ENCODE measurements at regions not wholly inside any gene's neighbourhood (a gene's known extent, or its start where the extent isn't known, plus 50 kb on each side); places are given as distances from the start of the nearest gene placed in this dataset.

- CTCF ChIA-PET = no interaction called here
- POLR2A ChIA-PET = no interaction called here
Observed at GRCh38 chr2:220293966-220294365, 666.5 kb downstream of the SLC4A3 start.

- POLR2A ChIA-PET = no interaction called here
Observed at GRCh38 chr2:220296174-220296573, 668.7 kb downstream of the SLC4A3 start.

GRCh38 chr2:220297093-220297492, 669.7 kb downstream of the SLC4A3 start:
- ChIA-PET POLR2A (no interaction called here), CTCF (no interaction called here)

More at GRCh38 chr2:220296174-220296573, 668.7 kb downstream of the SLC4A3 start:
- CTCF ChIA-PET = no interaction called here

GRCh38 chr2:220300806-220301205, 673.4 kb downstream of the SLC4A3 start:
- CTCF ChIA-PET = no interaction called here
- POLR2A ChIA-PET = no interaction called here

- POLR2A ChIA-PET = no interaction called here
- CTCF ChIA-PET = no interaction called here
Observed at GRCh38 chr2:220302756-220303155, 675.3 kb downstream of the SLC4A3 start.

GRCh38 chr2:220309215-220309614, 681.8 kb downstream of the SLC4A3 start:
- ChIA-PET POLR2A (no interaction called here), CTCF (no interaction called here)

- ChIA-PET CTCF (no interaction called here), POLR2A (no interaction called here)
Observed at GRCh38 chr2:220310451-220310861, 683.0 kb downstream of the SLC4A3 start.

GRCh38 chr2:220315098-220315823, 687.8 kb downstream of the SLC4A3 start:
- ChIA-PET POLR2A (no interaction called here), CTCF (no interaction called here)

- ChIA-PET POLR2A (no interaction called here), CTCF (no interaction called here)
Observed at GRCh38 chr2:220318037-220318436, 690.6 kb downstream of the SLC4A3 start.

- POLR2A ChIA-PET = no interaction called here
- CTCF ChIA-PET = no interaction called here
Observed at GRCh38 chr2:220318508-220318907, 691.1 kb downstream of the SLC4A3 start.

- ChIA-PET CTCF (no interaction called here), POLR2A (no interaction called here)
Observed at GRCh38 chr2:220320326-220320725, 692.9 kb downstream of the SLC4A3 start.

- POLR2A ChIA-PET = no interaction called here
- CTCF ChIA-PET = no interaction called here
Observed at GRCh38 chr2:220332886-220333285, 705.5 kb downstream of the SLC4A3 start.

GRCh38 chr2:220334210-220334609, 706.8 kb downstream of the SLC4A3 start:
- POLR2A ChIA-PET = no interaction called here

GRCh38 chr2:220334871-220335590, 707.6 kb downstream of the SLC4A3 start:
- POLR2A ChIA-PET = no interaction called here
- CTCF ChIA-PET = no interaction called here

More at GRCh38 chr2:220334210-220334609, 706.8 kb downstream of the SLC4A3 start:
- CTCF ChIA-PET = no interaction called here

GRCh38 chr2:220335591-220335915, 708.1 kb downstream of the SLC4A3 start:
- ChIA-PET CTCF (no interaction called here), POLR2A (no interaction called here)

GRCh38 chr2:220336771-220337170, 709.3 kb downstream of the SLC4A3 start:
- CTCF ChIA-PET = no interaction called here
- POLR2A ChIA-PET = no interaction called here

- ChIA-PET POLR2A (no interaction called here), CTCF (no interaction called here)
Observed at GRCh38 chr2:220337611-220338440, 710.4 kb downstream of the SLC4A3 start.

GRCh38 chr2:220341014-220341413, 713.6 kb downstream of the SLC4A3 start:
- POLR2A ChIA-PET = no interaction called here
- CTCF ChIA-PET = no interaction called here

- ChIA-PET POLR2A (no interaction called here), CTCF (no interaction called here)
Observed at GRCh38 chr2:220346919-220347318, 719.5 kb downstream of the SLC4A3 start.

- POLR2A ChIA-PET = no interaction called here
- CTCF ChIA-PET = no interaction called here
Observed at GRCh38 chr2:220347626-220348025, 720.2 kb downstream of the SLC4A3 start.

GRCh38 chr2:220348206-220348605, 720.8 kb downstream of the SLC4A3 start:
- CTCF ChIA-PET = no interaction called here
- POLR2A ChIA-PET = no interaction called here
